ENCODE measurements at regions not wholly inside any gene's neighbourhood (a gene's known extent, or its start where the extent isn't known, plus 50 kb on each side); places are given as distances from the start of the nearest gene placed in this dataset.

- TF ChIP-seq, protein P1, sequence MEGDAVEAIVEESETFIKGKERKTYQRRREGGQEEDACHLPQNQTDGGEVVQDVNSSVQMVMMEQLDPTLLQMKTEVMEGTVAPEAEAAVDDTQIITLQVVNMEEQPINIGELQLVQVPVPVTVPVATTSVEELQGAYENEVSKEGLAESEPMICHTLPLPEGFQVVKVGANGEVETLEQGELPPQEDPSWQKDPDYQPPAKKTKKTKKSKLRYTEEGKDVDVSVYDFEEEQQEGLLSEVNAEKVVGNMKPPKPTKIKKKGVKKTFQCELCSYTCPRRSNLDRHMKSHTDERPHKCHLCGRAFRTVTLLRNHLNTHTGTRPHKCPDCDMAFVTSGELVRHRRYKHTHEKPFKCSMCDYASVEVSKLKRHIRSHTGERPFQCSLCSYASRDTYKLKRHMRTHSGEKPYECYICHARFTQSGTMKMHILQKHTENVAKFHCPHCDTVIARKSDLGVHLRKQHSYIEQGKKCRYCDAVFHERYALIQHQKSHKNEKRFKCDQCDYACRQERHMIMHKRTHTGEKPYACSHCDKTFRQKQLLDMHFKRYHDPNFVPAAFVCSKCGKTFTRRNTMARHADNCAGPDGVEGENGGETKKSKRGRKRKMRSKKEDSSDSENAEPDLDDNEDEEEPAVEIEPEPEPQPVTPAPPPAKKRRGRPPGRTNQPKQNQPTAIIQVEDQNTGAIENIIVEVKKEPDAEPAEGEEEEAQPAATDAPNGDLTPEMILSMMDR (conservative IDR thresholded peaks at IDR 0.05 in 1 of 2, IDR thresholded peaks at IDR 0.05 in 1 of 2; ENCODE audit: extremely low read depth in 1 of 2, insufficient read depth in 1 of 2, low read depth in 1 of 2, low read length in 2 of 2): no peak
- TF ChIP-seq EZH2 (IDR thresholded peaks at IDR 0.05; ENCODE audit: borderline replicate concordance, low read length): no peak
These were observed 163.3 kb downstream of the MACROH2A1 start for GRCh38 chr5:135235551-135236227.
